H9 (cell line): ENCODE measurements at regions not wholly inside any gene's neighbourhood (a gene's known extent, or its start where the extent isn't known, plus 50 kb on each side); places are given as distances from the start of the nearest gene placed in this dataset.

ENCODE experiments used
- DNase-seq: peaks from one replicate; pipeline ENCODE4 v3.0.0-alpha.2; 2017
- H2AFZ ChIP-seq: one replicate; pipeline ENCODE4 v1.6.1; 2013; ENCODE audit warnings: mild to moderate bottlenecking, low read length, control low read depth, moderate library complexity
- H2AK5ac ChIP-seq: 2 replicates; pipeline ENCODE4 v1.6.1; 2013; ENCODE audit warnings: low read length, control low read depth, mixed read lengths; ENCODE audit not compliant: insufficient read length
- H2BK120ac ChIP-seq: one replicate; pipeline ENCODE4 v1.6.1; 2013; ENCODE audit warnings: low read depth, mild to moderate bottlenecking, low read length, control low read depth, inconsistent platforms; ENCODE audit not compliant: poor library complexity, severe bottlenecking
- H2BK12ac ChIP-seq: 2 replicates; pipeline ENCODE4 v1.6.1; 2013; ENCODE audit warnings: low read length, control low read depth, mixed read lengths, low read depth; ENCODE audit not compliant: insufficient read length
- H2BK15ac ChIP-seq: 2 replicates; pipeline ENCODE4 v1.6.1; 2013; ENCODE audit warnings: low read depth, low read length, control low read depth
- H2BK20ac ChIP-seq: one replicate; pipeline ENCODE4 v1.6.1; 2013; ENCODE audit warnings: low read depth, mild to moderate bottlenecking, low read length, control low read depth, inconsistent platforms; ENCODE audit not compliant: poor library complexity, severe bottlenecking
- H2BK5ac ChIP-seq: 2 replicates; pipeline ENCODE4 v1.6.1; 2013; ENCODE audit warnings: low read length, control low read depth, mixed read lengths; ENCODE audit not compliant: insufficient read length
- H3K14ac ChIP-seq: 2 replicates; pipeline ENCODE4 v1.6.1; 2013; ENCODE audit warnings: low read length, control low read depth; ENCODE audit not compliant: insufficient read depth
- H3K18ac ChIP-seq: 2 replicates; pipeline ENCODE4 v1.6.1; 2013; ENCODE audit warnings: low read depth, mild to moderate bottlenecking, mixed read lengths, low read length, control low read depth; ENCODE audit not compliant: insufficient read length
- H3K23ac ChIP-seq: 2 replicates; pipeline ENCODE4 v1.6.1; 2013; ENCODE audit warnings: low read length, control low read depth, mixed read lengths, low read depth; ENCODE audit not compliant: insufficient read length
- H3K23me2 ChIP-seq: 2 replicates; pipeline ENCODE4 v1.6.1; 2013; ENCODE audit warnings: low read depth, mild to moderate bottlenecking, mixed read lengths, low read length, control low read depth; ENCODE audit not compliant: insufficient read length, poor library complexity, severe bottlenecking
- H3K27ac ChIP-seq: 2 replicates; pipeline ENCODE4 v1.5.1; 2013; ENCODE audit warnings: low read length, control low read depth, mixed read lengths, low read depth; ENCODE audit not compliant: insufficient read length
- H3K27me3 ChIP-seq: 2 replicates; pipeline ENCODE4 v1.6.1; 2013; ENCODE audit warnings: low read length, control low read depth, inconsistent platforms; ENCODE audit not compliant: insufficient read depth
- H3K4ac ChIP-seq: 2 replicates; pipeline ENCODE4 v1.6.1; 2013; ENCODE audit warnings: low read depth, mild to moderate bottlenecking, control low read depth, inconsistent platforms, low read length, moderate library complexity
- H3K4me1 ChIP-seq: 2 replicates; pipeline ENCODE4 v1.6.1; 2013; ENCODE audit warnings: low read length, control low read depth, inconsistent platforms; ENCODE audit not compliant: insufficient read depth
- H3K4me2 ChIP-seq: 2 replicates; pipeline ENCODE4 v1.6.1; 2013; ENCODE audit warnings: low read length, control low read depth, mixed read lengths; ENCODE audit not compliant: insufficient read length, insufficient read depth
- H3K56ac ChIP-seq: 2 replicates; pipeline ENCODE4 v1.6.1; 2013; ENCODE audit warnings: low read depth, mild to moderate bottlenecking, mixed read lengths, low read length, control low read depth; ENCODE audit not compliant: insufficient read length
- H3K79me1 ChIP-seq: 2 replicates; pipeline ENCODE4 v1.6.1; 2013; ENCODE audit warnings: low read depth, mild to moderate bottlenecking, moderate library complexity, low read length, control low read depth, inconsistent platforms; ENCODE audit not compliant: insufficient read depth, poor library complexity, severe bottlenecking
- H3K79me2 ChIP-seq: 2 replicates; pipeline ENCODE4 v1.6.1; 2013; ENCODE audit warnings: low read length, control low read depth, inconsistent platforms; ENCODE audit not compliant: insufficient read depth
- H3K9ac ChIP-seq: 2 replicates; pipeline ENCODE4 v1.6.1; 2013; ENCODE audit warnings: low read length, control low read depth, mixed read lengths; ENCODE audit not compliant: insufficient read length; ENCODE audit errors: extremely low read depth
- H3K9me3 ChIP-seq: one replicate; pipeline ENCODE4 v1.6.1; 2013; ENCODE audit warnings: low read depth, low read length, inconsistent platforms; ENCODE audit not compliant: control insufficient read depth
- H3T11ph ChIP-seq: one replicate; pipeline ENCODE4 v1.6.1; 2013; ENCODE audit warnings: mild to moderate bottlenecking, low read length, control low read depth, inconsistent platforms
- H4K20me1 ChIP-seq: one replicate; pipeline ENCODE4 v1.6.1; 2013; ENCODE audit not compliant: control insufficient read depth, insufficient read length, insufficient read depth
- H4K5ac ChIP-seq: 2 replicates; pipeline ENCODE4 v1.6.1; 2013; ENCODE audit warnings: low read depth, mild to moderate bottlenecking, mixed read lengths, low read length, control low read depth; ENCODE audit not compliant: insufficient read length
- H4K8ac ChIP-seq: replicated peaks from 2 replicates; pipeline ENCODE4 v1.6.1; 2013; ENCODE audit warnings: low read length, control low read depth, mixed read lengths, low read depth; ENCODE audit not compliant: insufficient read length
- H4K91ac ChIP-seq: 2 replicates; pipeline ENCODE4 v1.6.1; 2013; ENCODE audit warnings: low read depth, mild to moderate bottlenecking, moderate library complexity, mixed read lengths, low read length, control low read depth; ENCODE audit not compliant: insufficient read length
- H3K27ac Mint-ChIP-seq, 3 experiments: 2 replicates in 2 of 3; 3 replicates in 1 of 3; pipeline ENCODE4 v1.8.0; 2020 to 2021; ENCODE audit warnings: mixed read lengths in 3 of 3, mild to moderate bottlenecking in 1 of 3, moderate library complexity in 1 of 3
- H3K27me3 Mint-ChIP-seq: 2 replicates; pipeline ENCODE4 v1.8.0; 2021; ENCODE audit warnings: low read depth, mild to moderate bottlenecking, moderate library complexity, mixed read lengths
- H3K36me3 Mint-ChIP-seq, 3 experiments: 2 replicates in 2 of 3; 3 replicates in 1 of 3; pipeline ENCODE4 v1.8.0; 2020 to 2021; ENCODE audit warnings: low read depth in 3 of 3, mixed read lengths in 3 of 3; ENCODE audit not compliant: insufficient read depth in 1 of 3
- H3K4me1 Mint-ChIP-seq, 2 experiments: 2 replicates each; pipeline ENCODE4 v1.8.0; 2020; ENCODE audit warnings: mixed read lengths in 2 of 2
- H3K4me3 Mint-ChIP-seq, 2 experiments: 2 replicates in 1 of 2; 3 replicates in 1 of 2; pipeline ENCODE4 v1.8.0; 2020 to 2021; ENCODE audit warnings: mild to moderate bottlenecking in 2 of 2, mixed read lengths in 2 of 2, moderate library complexity in 1 of 2
- H3K9me3 Mint-ChIP-seq, 2 experiments: 2 replicates in 1 of 2; 3 replicates in 1 of 2; pipeline ENCODE4 v1.8.0; 2020; ENCODE audit warnings: mild to moderate bottlenecking in 2 of 2, mixed read lengths in 2 of 2, moderate library complexity in 1 of 2
- CTCF ChIP-seq: fragments of 200-600 bp; sonication (generic); conservative IDR thresholded peaks from 3 replicates; pipeline ENCODE4 v1.8.0; 2021; ENCODE audit warnings: antibody characterized with exemption, mild to moderate bottlenecking
- WGBS: extraction: QIAGEN DNeasy Blood & Tissue Kit; methylation state at CpG from one replicate; pipeline ENCODE4 v1.1.7; 2013; ENCODE audit warnings: missing lambda C conversion rate, low lambda C conversion rate, mixed read lengths; ENCODE audit not compliant: insufficient read length; ENCODE audit errors: extremely low coverage; 5-methylcytosine and 5-hydroxymethylcytosine counted together

- no peak overlapping the region for H2BK15ac ChIP-seq
- H3K4me2 ChIP-seq: no peak overlapping the region
- H3K23ac ChIP-seq: no peak overlapping the region
- H3K79me2 ChIP-seq: no peaks in the 10 kb centered on the region
- H4K8ac ChIP-seq: no peak overlapping the region
- H3T11ph ChIP-seq: no peak overlapping the region
- no peak overlapping the region for H3K18ac ChIP-seq
- Mint-ChIP-seq H3K4me1 (peaks cover 46 to 62% of the 10 kb centered on the region in 2 experiments), H3K27me3 (peaks cover 25% of the 10 kb centered on the region), H3K4me3 (no peak overlapping the region), H3K27ac (no peak overlapping the region), H3K36me3 (no peaks in the 10 kb centered on the region), H3K9me3 (no peaks in the 10 kb centered on the region)
- H3K9ac ChIP-seq: no peak overlapping the region
- H3K27me3 ChIP-seq: peaks cover 8% of the 10 kb centered on the region; the same call in 1 of the 2 replicates
- H4K5ac ChIP-seq: no peak overlapping the region
- H3K4me1 ChIP-seq: peaks cover 12% of the 10 kb centered on the region; the same call in 1 of the 2 replicates
- no peak overlapping the region for H4K91ac ChIP-seq
- H3K23me2 ChIP-seq: no peaks in the 10 kb centered on the region
- no peak for TF ChIP-seq CTCF
- H4K20me1 ChIP-seq: no peaks in the 10 kb centered on the region
- H3K4ac ChIP-seq: no peak overlapping the region
- H3K14ac ChIP-seq: no peak overlapping the region
- no peaks in the 10 kb centered on the region for H3K9me3 ChIP-seq
- H2BK120ac ChIP-seq: no peak overlapping the region
- no peak overlapping the region for H2AFZ ChIP-seq
- no peak overlapping the region for H2AK5ac ChIP-seq
- no peak overlapping the region for H3K56ac ChIP-seq
- no peak overlapping the region for H2BK20ac ChIP-seq
- DNase-seq: no peak
- no peaks in the 10 kb centered on the region for H3K79me1 ChIP-seq
- no peak overlapping the region for H2BK12ac ChIP-seq
- whole genome bisulfite sequencing: no CpG with 5 or more reads among the region's 3 CpGs
- no peak overlapping the region for H2BK5ac ChIP-seq
- no peak overlapping the region for H3K27ac ChIP-seq
Measured at GRCh38 chr5:141756196-141756595, 74.2 kb upstream of the ARAP3 start.
